Colonic mucosa (tissue), 4 donors: ENCODE measurements at regions not wholly inside any gene's neighbourhood (a gene's known extent, or its start where the extent isn't known, plus 50 kb on each side); places are given as distances from the start of the nearest gene placed in this dataset.
"Not testable (repeated sequence)": the region's sequence is repeated elsewhere in the genome, so short reads cannot be mapped to it uniquely, and the experiment has no call there.

ENCODE experiments used
- DNase-seq: peaks from one replicate; pipeline ENCODE4 v3.0.0-alpha.2; 2020
- H3K27ac ChIP-seq: fragments of 200-600 bp; one replicate; pipeline ENCODE4 v1.8.0; 2021
- H3K27me3 ChIP-seq: fragments of 200-600 bp; one replicate; pipeline ENCODE4 v1.8.0; 2021
- H3K36me3 ChIP-seq: fragments of 200-600 bp; one replicate; pipeline ENCODE4 v1.8.0; 2021
- H3K4me1 ChIP-seq: fragments of 200-600 bp; one replicate; pipeline ENCODE4 v1.8.0; 2021; ENCODE audit warnings: mild to moderate bottlenecking
- H3K4me3 ChIP-seq: fragments of 200-600 bp; one replicate; pipeline ENCODE4 v1.8.0; 2021
- H3K9ac ChIP-seq, 2 donors: one replicate each; pipeline ENCODE4 v1.7.0; 2013; ENCODE audit warnings: control low read depth in 2 of 2, low read depth in 2 of 2, low read length in 2 of 2
- H3K9me3 ChIP-seq: fragments of 200-600 bp; one replicate; pipeline ENCODE4 v1.8.0; 2021
- CTCF ChIP-seq: fragments of 200-600 bp; IDR thresholded peaks from one replicate; pipeline ENCODE4 v1.8.0; 2022; ENCODE audit warnings: antibody characterized with exemption, mild to moderate bottlenecking
- intact Hi-C: fragments of 100-400 bp; cut with DNase I; formaldehyde crosslinking; loops from one replicate; pipeline ENCODE4 v1.14.1; 2022
- donor health status: healthy.
- donor health status: DM: no; HTN: no; CAD: no.
- donor health status: DM: no; HTN: no; CAD: no.

- intact Hi-C loops: no loop called here
- no peak overlapping the region for H3K27ac ChIP-seq
- TF ChIP-seq CTCF: no peak
- no peak overlapping the region for H3K9ac ChIP-seq
- no peak overlapping the region for H3K4me3 ChIP-seq
- no peaks in the 10 kb centered on the region for H3K36me3 ChIP-seq
- H3K9me3 ChIP-seq: no peaks in the 10 kb centered on the region
- no peaks in the 10 kb centered on the region for H3K4me1 ChIP-seq
- DNase-seq: no peak
- no peaks in the 10 kb centered on the region for H3K27me3 ChIP-seq
Observed at GRCh38 chr10:22097696-22098095, 94.2 kb upstream of the DNAJC1 start.

- H3K27ac ChIP-seq, H3K27me3 ChIP-seq, H3K4me3 ChIP-seq, H3K4me1 ChIP-seq, H3K9ac ChIP-seq, H3K36me3 ChIP-seq, DNase-seq, intact Hi-C loops, H3K9me3 ChIP-seq: not testable (repeated sequence)
Observed at GRCh38 chr10:22091260-22091659, 87.7 kb upstream of the DNAJC1 start.

GRCh38 chr10:22087402-22087738 lies 83.8 kb upstream of the DNAJC1 start:
- Histone ChIP-seq H3K9ac (no peak overlapping the region), H3K36me3 (no peaks in the 10 kb centered on the region), H3K9me3 (no peaks in the 10 kb centered on the region), H3K27ac (no peak overlapping the region), H3K27me3 (no peaks in the 10 kb centered on the region), H3K4me3 (no peak overlapping the region), H3K4me1 (no peaks in the 10 kb centered on the region)
- TF ChIP-seq CTCF: no peak
- DNase-seq: no peak
- intact Hi-C loops: no loop called here

- no peak overlapping the region for H3K27ac ChIP-seq
- no peaks in the 10 kb centered on the region for H3K4me1 ChIP-seq
- TF ChIP-seq CTCF: no peak
- H3K9me3 ChIP-seq: no peaks in the 10 kb centered on the region
- no peaks in the 10 kb centered on the region for H3K36me3 ChIP-seq
- no peak overlapping the region for H3K9ac ChIP-seq
- intact Hi-C loops: no loop called here
- DNase-seq: peak; percentile 65
- H3K27me3 ChIP-seq: no peaks in the 10 kb centered on the region
- H3K4me3 ChIP-seq: no peak overlapping the region
Observed at GRCh38 chr10:22086730-22087401, 83.3 kb upstream of the DNAJC1 start.

GRCh38 chr10:22079921-22080320 lies 76.4 kb upstream of the DNAJC1 start:
- H3K9ac ChIP-seq, intact Hi-C loops, H3K9me3 ChIP-seq, H3K27me3 ChIP-seq, H3K36me3 ChIP-seq, H3K27ac ChIP-seq, H3K4me3 ChIP-seq, H3K4me1 ChIP-seq, DNase-seq: not testable (repeated sequence)

- no peak overlapping the region for H3K4me3 ChIP-seq
- no peak for TF ChIP-seq CTCF
- intact Hi-C loops: no loop called here
Observed at GRCh38 chr10:22071332-22071731, 67.8 kb upstream of the DNAJC1 start.

More at GRCh38 chr10:22071332-22071731, 67.8 kb upstream of the DNAJC1 start:
- Histone ChIP-seq H3K9ac (no peak overlapping the region), H3K9me3 (no peaks in the 10 kb centered on the region), H3K27me3 (no peaks in the 10 kb centered on the region), H3K4me1 (no peaks in the 10 kb centered on the region), H3K27ac (no peak overlapping the region), H3K36me3 (no peaks in the 10 kb centered on the region)
- DNase-seq: no peak
